Mesothelial cell of epicardium (in vitro differentiated cells): ENCODE measurements at regions not wholly inside any gene's neighbourhood (a gene's known extent, or its start where the extent isn't known, plus 50 kb on each side); places are given as distances from the start of the nearest gene placed in this dataset.

Experiments
- DNase-seq, 2 experiments: peaks; one replicate each; pipeline ENCODE4 v3.0.0; 2021; ENCODE audit warnings: low spot score in 2 of 2; ENCODE audit not compliant: unreplicated experiment in 2 of 2
- H3K27ac Mint-ChIP-seq: 2 replicates; pipeline ENCODE4 v1.8.0; 2021; ENCODE audit warnings: mixed read lengths
- H3K27me3 Mint-ChIP-seq: 2 replicates; pipeline ENCODE4 v1.8.0; 2021; ENCODE audit warnings: low read depth, mixed read lengths
- H3K36me3 Mint-ChIP-seq: 2 replicates; pipeline ENCODE4 v1.8.0; 2021; ENCODE audit warnings: mixed read lengths
- H3K4me1 Mint-ChIP-seq: 2 replicates; pipeline ENCODE4 v1.8.0; 2021; ENCODE audit warnings: mixed read lengths
- H3K4me3 Mint-ChIP-seq: 2 replicates; pipeline ENCODE4 v1.8.0; 2021; ENCODE audit warnings: mild to moderate bottlenecking, moderate library complexity, mixed read lengths
- H3K9me3 Mint-ChIP-seq: 2 replicates; pipeline ENCODE4 v1.8.0; 2021; ENCODE audit warnings: mixed read lengths
- TF ChIP-seq, protein P1 (sequence below): fragments of 200-600 bp; sonication (generic); IDR thresholded peaks from one replicate; pipeline ENCODE4 v1.5.0; 2021; ENCODE audit warnings: antibody characterized with exemption; ENCODE audit not compliant: unreplicated experiment

DNA sequence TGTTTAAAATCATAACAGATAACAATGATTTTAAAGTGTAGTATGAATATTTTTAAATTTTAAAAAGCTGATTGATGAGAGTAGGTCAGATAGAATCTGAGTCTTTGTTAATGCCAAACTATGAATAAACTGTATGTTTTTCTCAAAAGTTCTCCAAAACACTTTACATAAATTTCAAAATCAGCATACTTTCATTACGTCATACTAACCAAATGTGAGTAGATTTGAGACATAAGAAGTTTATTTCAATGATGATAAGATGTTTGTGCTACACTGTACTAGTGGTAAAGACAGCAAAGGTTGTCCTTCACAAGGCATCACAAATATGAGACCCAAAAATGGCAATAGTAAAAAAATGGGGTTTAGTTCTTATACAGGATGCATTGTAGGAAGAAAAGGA, 1342.9 kb downstream of the SI start:
- no peak overlapping the region for H3K27ac Mint-ChIP-seq
- peaks cover 10% of the 10 kb centered on the region for H3K9me3 Mint-ChIP-seq
- DNase-seq, result no peak
- no peak overlapping the region for H3K4me3 Mint-ChIP-seq
- TF ChIP-seq, protein P1, sequence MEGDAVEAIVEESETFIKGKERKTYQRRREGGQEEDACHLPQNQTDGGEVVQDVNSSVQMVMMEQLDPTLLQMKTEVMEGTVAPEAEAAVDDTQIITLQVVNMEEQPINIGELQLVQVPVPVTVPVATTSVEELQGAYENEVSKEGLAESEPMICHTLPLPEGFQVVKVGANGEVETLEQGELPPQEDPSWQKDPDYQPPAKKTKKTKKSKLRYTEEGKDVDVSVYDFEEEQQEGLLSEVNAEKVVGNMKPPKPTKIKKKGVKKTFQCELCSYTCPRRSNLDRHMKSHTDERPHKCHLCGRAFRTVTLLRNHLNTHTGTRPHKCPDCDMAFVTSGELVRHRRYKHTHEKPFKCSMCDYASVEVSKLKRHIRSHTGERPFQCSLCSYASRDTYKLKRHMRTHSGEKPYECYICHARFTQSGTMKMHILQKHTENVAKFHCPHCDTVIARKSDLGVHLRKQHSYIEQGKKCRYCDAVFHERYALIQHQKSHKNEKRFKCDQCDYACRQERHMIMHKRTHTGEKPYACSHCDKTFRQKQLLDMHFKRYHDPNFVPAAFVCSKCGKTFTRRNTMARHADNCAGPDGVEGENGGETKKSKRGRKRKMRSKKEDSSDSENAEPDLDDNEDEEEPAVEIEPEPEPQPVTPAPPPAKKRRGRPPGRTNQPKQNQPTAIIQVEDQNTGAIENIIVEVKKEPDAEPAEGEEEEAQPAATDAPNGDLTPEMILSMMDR, result no peak
- H3K27me3 Mint-ChIP-seq, result no peaks in the 10 kb centered on the region
- no peaks in the 10 kb centered on the region for H3K4me1 Mint-ChIP-seq
- H3K36me3 Mint-ChIP-seq, result peaks cover 4% of the 10 kb centered on the region

DNA sequence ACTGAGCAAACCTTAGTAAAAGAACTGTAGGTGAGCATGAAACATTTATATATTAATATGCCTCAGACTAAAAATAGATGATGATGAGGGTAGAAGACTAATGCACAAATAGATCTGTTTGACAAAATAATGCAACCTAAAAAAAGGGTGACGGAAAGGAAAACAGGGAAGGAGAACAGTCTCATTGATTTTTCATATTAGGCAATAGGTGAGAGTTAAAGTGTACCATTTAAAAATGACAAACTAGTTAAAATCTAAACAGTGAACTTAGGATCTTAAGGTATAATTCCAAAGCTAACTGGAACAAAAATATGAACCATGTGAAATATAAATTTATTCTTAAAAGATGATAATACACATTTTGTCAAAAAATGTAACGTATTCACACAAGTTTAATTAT, 1347.6 kb downstream of the SI start:
- Mint-ChIP-seq H3K27ac (no peak overlapping the region), H3K9me3 (no peaks in the 10 kb centered on the region), H3K4me1 (no peaks in the 10 kb centered on the region), H3K27me3 (no peaks in the 10 kb centered on the region), H3K36me3 (no peaks in the 10 kb centered on the region), H3K4me3 (no peak overlapping the region)
- TF ChIP-seq, protein P1, result no peak
- no peak for DNase-seq

DNA sequence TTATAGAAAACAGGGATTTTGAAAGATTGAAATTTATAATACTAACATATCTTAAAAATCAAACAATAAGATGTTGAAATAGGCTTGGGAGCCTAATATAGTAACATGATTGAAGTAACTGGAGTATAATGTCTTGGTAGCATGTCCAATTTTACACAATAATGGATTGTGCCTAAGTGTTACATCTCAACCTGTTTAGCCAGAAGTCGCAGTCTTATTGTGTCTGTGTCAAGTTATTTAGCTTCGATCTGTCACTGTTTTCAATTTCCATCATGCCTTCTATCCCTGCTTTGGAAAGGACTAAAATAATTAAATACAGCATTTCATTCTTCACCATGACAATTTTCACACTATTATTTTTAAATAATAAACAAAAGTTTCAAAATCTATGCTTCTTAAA, 1352.2 kb downstream of the SI start:
- H3K4me3 Mint-ChIP-seq, result no peak overlapping the region
- no peaks in the 10 kb centered on the region for H3K4me1 Mint-ChIP-seq
- peaks cover 2% of the 10 kb centered on the region for H3K9me3 Mint-ChIP-seq
- TF ChIP-seq, protein P1, result no peak
- H3K27ac Mint-ChIP-seq, result no peak overlapping the region
- H3K27me3 Mint-ChIP-seq, result no peaks in the 10 kb centered on the region
- no peak for DNase-seq
- no peaks in the 10 kb centered on the region for H3K36me3 Mint-ChIP-seq

DNA sequence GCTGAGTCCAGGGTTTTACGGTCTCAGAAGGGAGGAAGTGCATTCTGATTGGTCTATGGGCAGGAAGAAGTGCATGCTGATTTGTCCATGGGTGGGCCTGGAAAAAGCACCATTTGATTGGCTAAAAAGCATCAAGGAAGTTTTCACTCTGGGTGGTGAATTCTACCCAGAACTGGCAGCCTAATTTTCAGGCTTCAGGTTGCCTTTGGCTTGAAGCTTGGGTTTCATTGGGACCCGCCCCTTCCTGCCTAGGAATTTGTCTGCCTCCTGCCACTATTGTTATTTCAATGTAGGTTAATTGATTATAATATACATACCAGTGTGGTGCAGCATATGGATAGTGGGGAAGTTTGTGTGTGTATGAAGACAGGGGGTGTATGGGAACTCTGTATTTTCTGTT, 1355.9 kb downstream of the SI start:
- TF ChIP-seq, protein P1, result no peak
- H3K36me3 Mint-ChIP-seq, result no peaks in the 10 kb centered on the region
- no peak for DNase-seq
- H3K4me1 Mint-ChIP-seq, result no peaks in the 10 kb centered on the region
- H3K9me3 Mint-ChIP-seq, result peaks cover 8% of the 10 kb centered on the region
- no peak overlapping the region for H3K27ac Mint-ChIP-seq
- no peak overlapping the region for H3K4me3 Mint-ChIP-seq
- no peaks in the 10 kb centered on the region for H3K27me3 Mint-ChIP-seq

DNA sequence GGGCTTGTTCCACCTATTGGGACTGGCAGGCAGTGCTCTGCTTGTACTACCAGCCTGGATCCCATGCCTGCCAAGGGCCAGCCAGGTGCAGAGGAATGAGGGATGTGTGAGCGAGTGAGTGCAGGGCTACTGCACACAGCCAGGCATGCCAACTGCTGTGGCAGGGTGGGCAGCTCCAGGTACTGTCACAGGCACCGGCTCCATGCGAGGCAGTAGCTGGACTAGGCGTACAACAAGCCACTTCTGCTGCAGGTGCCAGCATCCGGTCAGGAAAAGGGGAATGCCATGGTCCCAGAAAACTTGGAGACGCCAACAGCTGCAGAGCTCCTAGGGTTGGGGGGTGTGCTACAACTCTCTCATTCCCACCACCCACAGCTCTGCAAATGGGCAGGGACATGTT, 1356.7 kb downstream of the SI start:
- DNase-seq, result no peak
- Mint-ChIP-seq H3K9me3 (peaks cover 8% of the 10 kb centered on the region), H3K4me1 (no peaks in the 10 kb centered on the region), H3K27me3 (no peaks in the 10 kb centered on the region), H3K27ac (no peak overlapping the region), H3K4me3 (no peak overlapping the region), H3K36me3 (no peaks in the 10 kb centered on the region)
- TF ChIP-seq, protein P1, result no peak

DNA sequence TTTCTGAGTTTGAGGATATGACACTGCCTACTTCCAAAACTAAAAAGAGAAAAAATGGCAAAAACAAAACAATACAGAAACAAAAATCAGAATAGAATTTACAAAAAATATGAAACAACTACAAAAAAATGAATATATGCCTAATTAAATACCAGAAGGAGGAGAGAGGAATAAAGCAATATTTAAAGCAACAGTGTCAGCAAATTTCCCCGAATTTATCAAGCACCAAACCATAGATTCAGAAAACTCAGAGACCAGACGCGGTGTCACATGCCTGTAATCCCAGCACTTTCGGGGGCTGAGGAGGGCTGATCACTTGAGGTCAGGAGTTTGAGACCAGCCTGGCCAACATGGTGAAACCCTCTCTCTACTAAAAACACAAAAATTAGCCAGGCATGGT, 1360.9 kb downstream of the SI start:
- no peaks in the 10 kb centered on the region for H3K4me1 Mint-ChIP-seq
- DNase-seq, result no peak
- H3K4me3 Mint-ChIP-seq, result no peak overlapping the region
- H3K27ac Mint-ChIP-seq, result no peak overlapping the region
- H3K9me3 Mint-ChIP-seq, result peaks cover 8% of the 10 kb centered on the region
- H3K27me3 Mint-ChIP-seq, result no peaks in the 10 kb centered on the region
- TF ChIP-seq, protein P1, result no peak
- no peaks in the 10 kb centered on the region for H3K36me3 Mint-ChIP-seq
